HG03095 (cell line): ENCODE measurements at regions not wholly inside any gene's neighbourhood (a gene's known extent, or its start where the extent isn't known, plus 50 kb on each side); places are given as distances from the start of the nearest gene placed in this dataset.
"Not testable (repeated sequence)": the region's sequence is repeated elsewhere in the genome, so short reads cannot be mapped to it uniquely, and the experiment has no call there.

Experiments used
- ATAC-seq: cut with Tn5 transposase; IDR thresholded peaks from one replicate; pipeline ENCODE4 v1.9.1; 2021; ENCODE audit warnings: moderate library complexity; ENCODE audit not compliant: unreplicated experiment

- no peak for ATAC-seq
Observed at GRCh38 chr11:42674436-42674835, 637.4 kb upstream of the API5 start.

GRCh38 chr11:42707541-42707940 is 604.3 kb upstream of the API5 start:
- no peak for ATAC-seq

- ATAC-seq, result no peak
Observed at GRCh38 chr11:42709216-42709615, 602.6 kb upstream of the API5 start.

GRCh38 chr11:42713279-42713678 is 598.5 kb upstream of the API5 start:
- ATAC-seq, result no peak

- no peak for ATAC-seq
Observed at GRCh38 chr11:42713753-42714152, 598.0 kb upstream of the API5 start.

- no peak for ATAC-seq
Observed at GRCh38 chr11:42720716-42721563, 590.9 kb upstream of the API5 start.

GRCh38 chr11:42727879-42728278 is 583.9 kb upstream of the API5 start:
- ATAC-seq, result no peak

- no peak for ATAC-seq
Observed at GRCh38 chr11:42762348-42762747, 549.4 kb upstream of the API5 start.

- ATAC-seq, result no peak
Observed at GRCh38 chr11:42764936-42765335, 546.9 kb upstream of the API5 start.

- ATAC-seq, result no peak
Observed at GRCh38 chr11:42768576-42768975, 543.2 kb upstream of the API5 start.

GRCh38 chr11:42770444-42771065 is 541.2 kb upstream of the API5 start:
- ATAC-seq, result no peak

GRCh38 chr11:42772886-42773285 is 538.9 kb upstream of the API5 start:
- no peak for ATAC-seq

- ATAC-seq, result no peak
Observed at GRCh38 chr11:42773729-42774128, 538.1 kb upstream of the API5 start.

- no peak for ATAC-seq
Observed at GRCh38 chr11:42774567-42774966, 537.2 kb upstream of the API5 start.

GRCh38 chr11:42777776-42778175 is 534.0 kb upstream of the API5 start:
- no peak for ATAC-seq

- no peak for ATAC-seq
Observed at GRCh38 chr11:42778193-42778592, 533.6 kb upstream of the API5 start.

- no peak for ATAC-seq
Observed at GRCh38 chr11:42779555-42779954, 532.2 kb upstream of the API5 start.

- ATAC-seq, result no peak
Observed at GRCh38 chr11:42786981-42787380, 524.8 kb upstream of the API5 start.

GRCh38 chr11:42795483-42795882 is 516.3 kb upstream of the API5 start:
- not testable (repeated sequence) for ATAC-seq

GRCh38 chr11:42800041-42800440 is 511.8 kb upstream of the API5 start:
- no peak for ATAC-seq

GRCh38 chr11:42802201-42802899 is 509.4 kb upstream of the API5 start:
- no peak for ATAC-seq

- no peak for ATAC-seq
Observed at GRCh38 chr11:42806191-42806590, 505.6 kb upstream of the API5 start.
